LHCN-M2 (cell line): ENCODE measurements at regions not wholly inside any gene's neighbourhood (a gene's known extent, or its start where the extent isn't known, plus 50 kb on each side); places are given as distances from the start of the nearest gene placed in this dataset.

ENCODE experiments used
- DNase-seq: peaks from one replicate; pipeline ENCODE4 v3.0.0-alpha.2; 2012; ENCODE audit warnings: low read depth

GRCh38 chr18:22355598-22355997, 62.1 kb downstream of the CTAGE1 start:
- DNase-seq, result no peak

- DNase-seq, result no peak
Observed at GRCh38 chr18:22355069-22355468, 62.6 kb downstream of the CTAGE1 start.

DNA sequence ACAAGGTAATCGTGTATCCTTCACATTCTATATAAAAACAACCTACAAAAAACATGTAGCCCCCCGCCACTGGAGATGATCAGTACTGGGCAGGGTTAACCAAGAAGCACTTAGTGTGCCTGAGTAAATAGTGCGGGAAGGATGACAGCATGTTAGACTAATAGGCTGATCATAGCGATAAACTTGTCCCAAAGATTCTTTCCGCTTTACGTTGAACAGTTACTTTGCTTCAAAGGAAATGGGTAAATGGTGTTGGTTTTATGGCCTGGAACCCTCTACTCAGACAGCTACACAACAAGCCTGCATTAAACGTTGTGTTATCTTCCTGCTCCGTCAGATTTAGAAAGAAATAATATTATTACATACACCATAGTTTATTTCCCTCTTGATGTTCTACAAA, 67.7 kb downstream of the CTAGE1 start:
- DNase-seq, result no peak

DNA sequence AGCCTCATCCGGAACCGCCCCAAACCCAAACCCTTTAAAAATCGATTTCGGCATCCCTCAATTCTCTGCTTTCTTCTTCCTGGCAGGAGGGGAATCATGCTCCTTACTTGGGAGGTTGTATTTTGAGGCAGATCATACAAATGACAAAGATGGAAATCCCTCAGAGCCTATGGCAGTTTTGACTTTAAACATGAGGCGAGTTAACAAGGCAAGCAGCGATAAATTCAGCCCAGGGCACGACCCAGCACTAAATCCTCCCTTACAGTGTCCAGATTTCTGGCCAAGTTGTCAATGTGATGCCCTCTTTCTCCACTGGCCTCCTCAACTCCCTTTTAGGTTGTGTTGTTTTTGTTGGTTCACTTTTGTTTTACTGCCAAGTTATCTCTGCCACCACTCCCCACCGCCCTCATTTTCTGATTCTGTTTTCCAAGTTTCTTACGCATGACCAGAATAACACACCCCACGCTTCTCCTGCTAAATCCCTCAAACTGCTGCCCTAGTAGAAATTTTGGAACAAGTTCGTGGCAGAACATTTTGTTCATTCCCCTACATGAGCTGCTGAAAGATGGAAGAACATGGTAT, 68.3 kb downstream of the CTAGE1 start:
- DNase-seq, result no peak

DNA sequence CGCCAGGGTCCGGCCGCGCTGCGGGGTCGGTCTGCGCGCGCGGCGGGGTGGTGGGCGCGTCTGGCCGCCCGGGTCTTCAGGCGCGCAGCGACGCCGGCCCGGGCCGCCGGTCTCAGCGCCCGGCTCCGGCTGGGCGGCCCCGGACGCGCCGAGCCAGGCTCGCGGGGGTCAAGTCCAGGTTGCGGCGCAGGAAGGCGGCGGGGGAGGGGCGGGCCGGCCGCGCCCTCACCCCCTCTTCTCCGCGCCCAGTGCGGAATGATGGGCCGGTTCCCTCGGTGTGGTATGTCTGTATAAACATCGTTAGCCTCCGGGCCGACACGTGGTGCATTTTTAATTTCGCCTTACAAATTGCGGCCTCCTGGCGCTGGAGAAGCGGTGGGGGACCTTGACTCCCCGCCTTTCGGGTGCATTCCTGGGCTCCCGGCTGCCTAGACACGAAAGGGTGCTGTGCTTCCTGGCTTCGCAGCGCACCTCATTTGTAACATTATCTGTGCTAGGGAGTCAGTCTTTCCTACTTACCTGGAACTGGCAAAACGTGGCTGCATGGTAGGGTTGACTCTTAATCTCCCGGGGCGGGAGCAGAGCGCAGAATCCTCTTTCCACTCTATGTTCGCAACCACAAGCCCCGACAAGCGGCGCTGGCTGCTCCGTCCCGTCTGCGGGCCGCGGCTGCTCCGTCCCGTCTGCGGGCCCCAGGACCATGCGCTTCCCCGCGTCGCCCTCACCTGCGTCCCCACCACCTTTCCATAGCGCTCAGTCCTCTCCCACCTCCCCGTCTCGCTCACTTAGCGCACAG, 69.0 kb downstream of the CTAGE1 start:
- no peak for DNase-seq

DNA sequence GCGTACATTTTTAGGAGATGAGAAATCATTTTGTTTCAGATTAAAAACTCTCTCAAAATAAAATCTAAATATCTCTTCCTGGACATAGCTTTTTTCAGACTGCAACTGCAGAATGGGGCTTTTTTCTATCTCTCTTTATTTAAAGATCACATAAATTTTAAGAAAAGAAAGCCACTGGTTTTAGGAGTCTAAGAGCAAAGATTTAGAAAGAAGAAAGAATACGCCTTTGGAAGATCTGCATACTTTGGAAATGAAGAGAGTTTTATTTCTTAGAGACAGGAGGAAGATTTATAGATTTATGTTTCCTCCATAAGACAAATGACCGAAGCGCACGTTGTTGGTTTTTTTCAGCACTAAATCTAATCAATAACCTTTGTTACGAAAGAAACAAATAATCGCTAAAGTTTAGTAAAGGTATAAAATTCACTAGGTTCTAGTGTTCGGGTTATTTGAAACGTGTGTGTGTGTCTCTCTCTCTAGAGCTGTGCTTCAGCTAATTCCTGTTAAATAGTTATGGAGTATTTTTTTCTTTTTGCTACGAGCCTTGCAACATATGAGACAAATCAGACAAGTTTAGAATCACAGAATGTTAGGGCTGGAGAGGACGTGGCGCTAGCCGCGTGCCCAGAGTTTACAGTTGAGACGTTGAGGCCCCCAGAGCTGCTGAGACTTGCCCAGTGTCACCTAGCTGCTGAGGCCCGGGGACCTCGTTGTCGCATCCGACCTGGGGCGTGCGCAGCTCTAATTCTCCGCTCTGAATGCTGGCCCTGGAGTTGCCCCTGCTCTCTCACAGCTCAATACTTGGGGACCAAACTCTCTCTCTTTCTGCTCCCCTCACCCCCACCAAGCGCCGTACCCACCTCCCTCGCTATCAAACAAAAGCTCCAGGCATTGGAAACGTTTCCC, 69.9 kb downstream of the CTAGE1 start:
- no peak for DNase-seq

GRCh38 chr18:22346953-22347605, 70.6 kb downstream of the CTAGE1 start:
- DNase-seq, result no peak

GRCh38 chr18:22346401-22346952, 71.2 kb downstream of the CTAGE1 start:
- no peak for DNase-seq

- DNase-seq, result no peak
Observed at GRCh38 chr18:22345718-22346117, 72.0 kb downstream of the CTAGE1 start.

- DNase-seq, result no peak
Observed at GRCh38 chr18:22344908-22345670, 72.6 kb downstream of the CTAGE1 start.

DNA sequence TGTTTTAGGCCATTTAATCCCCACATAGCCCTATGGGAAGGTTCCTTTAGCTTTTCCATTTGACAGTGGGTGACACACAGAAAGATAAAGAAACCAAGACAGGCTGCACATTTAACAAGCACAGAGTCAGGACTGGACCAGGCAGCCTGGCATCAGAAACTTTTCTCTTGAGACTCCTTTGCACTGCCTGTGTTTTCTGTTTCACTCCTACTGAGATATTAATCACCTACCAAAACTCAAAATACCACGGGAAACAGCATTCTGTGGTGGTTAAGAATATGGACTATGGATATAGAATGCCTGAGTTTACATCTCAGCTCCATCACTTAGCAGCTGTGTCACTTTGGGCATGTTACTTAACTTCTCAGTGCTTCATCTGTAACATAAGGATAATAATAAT, 73.3 kb downstream of the CTAGE1 start:
- no peak for DNase-seq

- DNase-seq, result no peak
Observed at GRCh38 chr18:22343613-22344012, 74.1 kb downstream of the CTAGE1 start.

DNA sequence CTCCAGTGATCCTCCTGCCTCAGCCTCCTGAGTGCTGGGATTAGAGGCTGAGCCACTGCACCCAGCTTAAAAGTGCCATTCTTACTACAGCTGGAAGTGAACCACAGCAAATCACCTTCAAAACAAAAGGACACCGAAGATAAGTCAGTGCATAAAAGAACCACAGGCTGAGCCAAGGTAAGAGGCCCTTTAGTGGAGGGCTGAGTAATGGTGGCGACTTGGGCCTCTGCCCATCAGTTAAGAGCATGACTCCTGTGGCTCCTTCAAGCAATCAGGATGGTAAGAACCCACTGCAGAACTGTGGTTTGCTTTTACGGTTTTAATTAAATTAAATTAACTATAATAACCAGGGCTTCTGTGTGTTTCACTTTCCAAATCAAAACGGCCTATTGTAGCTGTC, 75.1 kb downstream of the CTAGE1 start:
- no peak for DNase-seq

- DNase-seq, result no peak
Observed at GRCh38 chr18:22340331-22340730, 77.4 kb downstream of the CTAGE1 start.

DNA sequence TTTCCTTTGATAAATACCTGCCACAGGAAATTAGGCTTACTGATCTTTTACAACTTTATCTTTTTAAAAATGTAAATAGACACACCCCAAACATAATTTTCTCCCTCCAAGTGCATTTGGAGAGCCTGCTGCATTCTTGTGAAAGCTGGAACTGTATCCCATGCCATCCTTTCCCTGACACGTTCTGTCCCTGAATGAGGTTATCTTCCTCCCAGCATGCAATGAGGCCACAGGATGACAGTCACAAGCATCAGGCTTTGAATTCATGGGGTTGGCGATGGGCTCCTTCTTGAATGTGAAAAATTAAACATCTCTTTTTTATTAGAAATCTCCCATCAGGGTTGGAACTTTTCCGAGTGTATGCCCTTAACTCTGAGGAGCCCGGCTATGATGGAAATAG, 77.8 kb downstream of the CTAGE1 start:
- no peak for DNase-seq

- DNase-seq, result no peak
Observed at GRCh38 chr18:22337833-22338232, 79.9 kb downstream of the CTAGE1 start.

- no peak for DNase-seq
Observed at GRCh38 chr18:22337306-22337705, 80.4 kb downstream of the CTAGE1 start.

DNA sequence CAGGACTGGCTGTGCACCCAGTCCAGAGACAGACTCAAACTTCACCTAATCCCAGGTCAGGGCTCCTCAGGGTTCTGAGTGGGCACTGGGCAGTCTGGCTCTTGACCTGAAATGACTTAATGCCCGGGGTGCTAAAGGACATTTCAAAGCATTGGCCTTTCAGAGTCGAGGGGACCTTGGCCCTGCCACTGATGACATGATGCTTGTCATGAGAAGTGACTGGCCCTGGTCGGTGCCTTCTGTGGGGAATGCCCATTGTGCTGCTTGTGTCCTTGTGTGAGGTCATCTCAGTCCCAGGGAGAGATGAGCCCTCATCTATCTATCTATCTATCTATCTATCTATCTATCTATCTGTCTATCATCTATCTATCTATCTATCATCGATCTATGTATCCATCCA, 81.3 kb downstream of the CTAGE1 start:
- DNase-seq, result no peak

GRCh38 chr18:22335731-22336198, 82.0 kb downstream of the CTAGE1 start:
- no peak for DNase-seq

GRCh38 chr18:22334567-22334966, 83.1 kb downstream of the CTAGE1 start:
- DNase-seq, result no peak

- no peak for DNase-seq
Observed at GRCh38 chr18:22332590-22332989, 85.1 kb downstream of the CTAGE1 start.
